GM18520 (cell line): ENCODE measurements at regions not wholly inside any gene's neighbourhood (a gene's known extent, or its start where the extent isn't known, plus 50 kb on each side); places are given as distances from the start of the nearest gene placed in this dataset.
"Not testable (repeated sequence)": the region's sequence is repeated elsewhere in the genome, so short reads cannot be mapped to it uniquely, and the experiment has no call there.

ENCODE experiments used
- ATAC-seq: cut with Tn5 transposase; IDR thresholded peaks from one replicate; pipeline ENCODE4 v1.9.1; 2021; ENCODE audit not compliant: unreplicated experiment

DNA sequence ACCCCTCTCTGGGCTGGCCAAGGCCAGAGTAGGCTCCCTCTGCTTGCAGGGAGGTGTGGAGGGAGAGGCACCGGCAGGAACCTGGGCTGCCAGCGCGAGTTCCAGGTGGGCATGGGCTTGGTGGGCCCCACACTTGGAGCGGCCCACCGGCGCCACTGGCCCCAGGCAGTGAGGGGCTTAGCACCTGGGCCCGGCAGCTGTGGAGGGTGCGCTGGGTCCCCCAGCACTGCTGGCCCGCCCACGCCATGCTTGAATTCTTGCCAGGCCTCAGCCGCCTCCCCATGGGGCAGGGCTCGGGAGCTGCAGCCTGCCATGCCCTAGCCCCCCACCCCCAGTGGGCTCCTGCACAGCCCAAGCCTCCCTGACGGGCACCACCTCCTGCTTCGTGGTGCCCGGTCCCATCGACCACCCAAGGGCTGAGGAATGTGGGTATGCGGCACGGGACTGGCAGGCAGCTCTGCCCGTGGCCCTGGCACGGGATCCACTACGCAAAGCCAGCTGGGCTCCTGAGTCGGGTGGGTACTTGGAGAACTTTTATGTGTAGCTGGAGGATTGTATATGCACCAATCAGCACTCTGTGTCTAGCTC, 1648.0 kb downstream of the OLFM4 start:
- no peak for ATAC-seq

DNA sequence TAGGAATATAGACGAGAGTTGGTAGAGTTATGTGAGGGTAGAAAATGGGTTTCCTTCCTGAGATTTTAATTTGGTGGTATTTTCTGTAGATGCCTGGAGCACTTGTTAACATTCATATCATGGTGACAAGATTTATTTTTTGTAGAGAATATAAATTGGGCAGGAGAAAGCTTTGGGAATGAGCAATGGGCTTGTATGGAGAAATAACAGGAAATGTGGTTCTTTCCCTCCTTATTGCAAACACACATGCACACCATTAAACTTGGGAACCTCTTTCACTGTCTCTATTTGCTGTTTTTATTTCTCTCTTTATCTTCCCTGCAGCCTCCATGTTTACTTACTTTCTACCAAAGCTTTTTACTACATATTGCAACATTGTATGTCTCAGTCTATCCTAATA, 1653.6 kb downstream of the OLFM4 start:
- ATAC-seq = no peak

DNA sequence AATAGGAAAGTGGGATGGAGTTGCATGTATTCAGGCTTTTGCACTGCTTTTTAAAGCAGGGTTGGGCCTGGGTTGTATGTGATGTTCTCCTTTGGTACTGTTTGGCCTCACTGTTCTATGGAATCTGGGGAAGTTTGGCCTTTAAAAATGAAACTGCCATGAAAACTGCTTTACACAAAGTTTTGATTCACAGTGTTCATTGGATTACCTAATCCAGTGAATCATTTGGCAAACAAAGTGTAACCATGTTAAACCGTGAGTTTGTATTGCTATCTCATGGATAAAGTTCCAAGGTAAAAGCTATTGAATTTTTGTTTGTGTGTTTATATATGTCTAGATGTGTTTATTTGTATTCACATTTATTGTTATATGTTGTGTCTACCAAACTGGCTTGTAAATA, 1658.6 kb downstream of the OLFM4 start:
- no peak for ATAC-seq

DNA sequence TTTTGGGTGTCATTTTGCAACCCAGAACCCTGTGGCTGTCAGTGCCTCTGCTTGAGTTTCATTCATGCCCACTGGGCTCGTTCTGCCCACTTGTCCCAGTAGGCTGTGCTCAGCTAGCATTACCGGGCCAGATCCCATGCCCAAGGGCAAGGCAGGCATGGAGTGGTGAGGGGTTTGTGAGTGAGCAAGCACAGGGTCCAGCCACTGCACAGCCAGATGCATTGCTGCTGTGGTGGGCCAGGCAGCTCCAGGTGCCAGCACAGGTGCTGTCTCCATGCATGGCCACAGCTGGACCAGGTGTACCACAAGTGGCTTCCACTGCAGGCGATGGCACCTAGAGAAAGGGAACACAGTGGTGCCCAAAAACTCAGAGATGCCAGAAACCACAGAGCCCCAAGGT, 1671.2 kb downstream of the OLFM4 start:
- ATAC-seq = no peak

DNA sequence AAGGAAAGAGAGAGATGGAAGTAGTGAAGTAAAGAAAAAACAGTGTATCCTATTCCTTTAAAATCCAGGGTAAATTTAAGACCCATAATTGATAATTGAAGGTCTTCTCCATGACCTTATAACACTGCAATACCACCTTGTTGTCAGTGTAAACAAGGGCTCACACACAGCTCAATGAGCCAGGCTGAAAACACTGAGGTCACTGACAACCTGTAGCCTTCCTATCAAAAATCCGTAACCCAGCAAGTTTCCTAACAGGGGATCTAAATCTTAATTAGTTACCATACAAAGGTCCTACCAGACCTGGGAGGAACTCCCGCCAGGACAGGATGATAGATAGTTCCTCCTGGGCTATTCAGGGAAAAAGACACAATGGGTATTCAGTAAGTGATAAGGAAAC, 1677.1 kb downstream of the OLFM4 start:
- no peak for ATAC-seq

DNA sequence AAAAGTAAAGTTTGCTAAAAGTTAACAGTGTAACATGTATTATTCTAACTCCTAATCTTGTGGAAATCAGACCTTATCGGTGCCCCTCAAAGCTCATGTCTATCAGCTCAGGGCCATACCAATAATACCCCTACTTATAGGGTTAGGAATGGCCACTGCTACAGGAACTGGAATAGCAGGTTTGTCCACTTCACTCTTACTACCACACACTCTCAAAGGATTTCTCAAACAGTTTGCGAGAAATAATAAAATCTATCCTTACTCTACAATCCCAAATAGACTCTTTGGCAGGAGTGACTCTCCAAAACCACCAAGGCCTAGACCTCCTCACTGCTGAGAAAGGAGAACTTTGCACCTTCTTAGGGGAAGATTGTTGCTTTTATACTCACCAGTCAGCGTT, 1677.7 kb downstream of the OLFM4 start:
- no peak for ATAC-seq

DNA sequence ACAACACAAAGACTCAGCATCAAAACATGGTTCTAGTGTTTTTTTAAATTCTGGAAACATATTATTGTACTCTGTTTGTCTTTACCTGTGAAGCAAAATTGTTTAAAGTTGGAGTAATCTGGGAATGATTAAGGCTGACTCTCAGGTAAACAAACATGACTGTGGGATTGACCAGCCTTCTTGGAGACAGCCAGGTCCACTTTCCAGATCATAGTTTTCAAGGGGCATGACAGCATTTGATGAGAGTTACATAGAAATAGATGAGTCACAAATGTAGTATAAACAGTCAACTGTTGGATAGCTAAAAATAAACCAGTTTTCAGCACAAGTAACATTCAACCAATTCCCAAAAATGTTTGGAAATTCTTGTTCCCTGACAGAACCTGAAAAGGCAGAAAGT, 1680.9 kb downstream of the OLFM4 start:
- ATAC-seq = no peak

DNA sequence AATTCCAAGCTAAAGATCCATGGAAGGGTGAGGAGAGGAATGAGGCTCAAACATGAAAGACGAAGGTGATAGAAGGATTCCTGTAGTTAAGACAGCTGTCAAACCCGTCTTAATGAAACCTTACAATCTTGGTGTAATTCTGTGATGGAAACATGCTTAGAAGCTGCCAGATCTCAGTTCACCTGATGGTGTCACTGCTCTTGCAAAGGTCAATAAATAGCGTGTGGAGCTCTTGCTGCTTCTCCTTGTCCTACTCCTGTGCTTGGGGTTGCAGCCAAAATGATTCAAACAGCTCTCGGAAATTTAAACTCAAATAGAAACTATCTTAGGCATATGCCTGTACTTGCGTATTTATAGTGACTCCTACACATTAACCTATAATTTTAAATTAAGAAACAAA, 1705.0 kb downstream of the OLFM4 start:
- ATAC-seq = no peak

DNA sequence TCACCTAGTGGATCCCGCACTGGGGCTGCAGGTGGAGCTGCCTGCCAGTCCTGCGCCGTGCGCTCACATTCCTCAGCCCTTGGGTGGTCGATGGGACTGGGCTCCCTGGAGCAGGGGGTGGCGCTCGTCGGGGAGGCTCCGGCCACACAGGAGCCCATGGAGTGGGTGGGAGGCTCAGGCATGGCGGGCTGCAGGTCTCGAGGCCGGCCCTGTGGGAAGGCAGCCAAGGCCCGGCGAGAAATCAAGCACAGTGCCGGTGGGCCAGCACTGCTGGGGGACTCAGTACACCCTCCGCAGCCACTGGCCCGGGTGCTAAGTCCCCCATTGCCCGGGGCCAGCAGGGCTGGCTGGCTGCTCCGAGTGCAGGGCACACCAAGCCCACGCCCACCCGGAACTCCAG, 1708.6 kb downstream of the OLFM4 start:
- not testable (repeated sequence) for ATAC-seq

DNA sequence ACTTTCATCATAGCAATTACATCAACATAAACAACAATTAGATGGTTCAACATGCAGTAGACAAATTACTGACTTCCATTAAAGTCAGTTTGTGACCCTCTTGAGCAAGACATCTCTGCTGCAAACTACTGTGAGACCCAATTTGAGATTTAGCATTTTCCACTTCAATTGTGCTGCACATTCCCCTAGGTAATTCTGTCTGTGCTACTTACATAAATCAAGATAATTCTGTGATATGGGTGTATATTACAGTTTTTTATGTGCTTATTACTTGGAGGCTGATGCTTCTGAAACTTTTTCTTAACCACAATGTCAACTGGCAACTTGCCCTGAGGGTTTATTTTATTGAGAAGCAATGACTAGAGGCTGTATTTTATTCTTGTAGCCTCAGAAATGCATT, 1714.4 kb downstream of the OLFM4 start:
- ATAC-seq = no peak

DNA sequence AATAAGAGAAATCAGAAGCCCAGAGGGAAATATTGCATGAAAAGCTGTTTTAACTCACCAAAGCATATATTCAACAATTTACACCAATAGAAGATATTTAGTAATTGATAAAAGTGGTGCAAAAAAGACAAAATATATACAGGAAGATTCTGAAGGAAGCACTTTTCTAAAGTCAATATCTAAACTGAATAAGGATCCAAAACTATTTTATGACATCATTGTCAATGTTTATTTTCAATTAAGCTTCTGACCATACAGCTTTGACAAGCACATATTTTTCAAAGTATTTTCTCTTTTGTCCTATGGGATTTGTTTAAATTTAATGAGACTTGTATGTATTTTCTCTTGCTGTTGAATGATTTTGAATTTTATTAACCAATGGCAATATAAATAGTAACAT, 1716.1 kb downstream of the OLFM4 start:
- no peak for ATAC-seq

DNA sequence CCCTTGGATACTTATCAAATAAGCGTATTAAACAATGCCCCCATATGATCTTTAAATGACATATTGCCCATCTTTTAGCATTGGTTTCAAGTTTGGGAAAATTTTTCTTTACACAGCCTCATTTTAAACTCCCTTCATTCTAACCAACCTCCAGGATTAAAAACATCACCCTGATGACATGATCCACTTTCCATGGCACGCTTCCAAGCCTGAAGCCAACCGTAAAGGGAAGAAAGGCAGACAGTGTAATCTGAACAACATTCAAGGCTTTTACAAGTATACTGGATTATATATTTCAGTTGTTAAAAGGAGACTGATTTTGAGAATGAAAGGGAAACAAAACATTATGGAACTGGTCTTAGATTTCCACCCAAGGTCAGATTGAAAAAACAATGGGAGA, 1721.9 kb downstream of the OLFM4 start:
- no peak for ATAC-seq

DNA sequence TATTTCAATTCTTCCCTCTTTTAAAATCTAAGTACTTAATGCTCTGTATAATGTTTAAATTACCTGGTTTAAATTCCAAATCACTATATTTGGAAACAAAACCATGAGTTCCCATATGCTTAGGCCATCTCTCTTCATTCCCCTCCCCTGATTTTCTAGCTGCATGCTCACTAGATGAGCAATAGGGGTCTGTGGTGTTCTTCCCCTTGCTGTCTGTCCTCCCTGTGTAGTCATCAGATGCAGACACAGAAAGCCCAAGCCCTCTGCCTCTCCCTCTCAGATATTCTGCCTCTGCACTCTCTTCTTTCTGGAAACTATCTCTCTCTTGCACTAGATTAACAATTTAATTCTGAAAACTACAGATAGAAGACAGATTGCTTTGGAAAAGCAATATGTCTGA, 1730.2 kb downstream of the OLFM4 start:
- ATAC-seq = no peak

DNA sequence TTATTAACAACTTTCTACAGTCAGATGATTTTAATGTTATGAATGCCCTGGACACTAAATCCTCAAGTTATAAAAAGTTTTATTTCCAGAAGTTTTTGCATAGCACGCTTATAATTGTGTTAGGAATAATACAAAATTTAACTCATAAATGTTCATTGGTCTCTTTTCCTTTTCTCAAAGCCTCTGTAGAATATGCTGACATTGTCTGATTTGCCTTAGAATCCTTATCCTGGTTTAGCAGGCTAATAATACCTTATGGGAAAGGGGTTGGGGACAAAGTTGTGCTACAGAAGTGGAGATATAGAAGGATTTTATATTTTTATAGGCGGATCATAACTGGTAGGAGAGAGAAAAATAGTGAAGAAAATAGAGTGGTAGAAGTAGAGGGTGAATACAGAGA, 1739.6 kb downstream of the OLFM4 start:
- no peak for ATAC-seq

DNA sequence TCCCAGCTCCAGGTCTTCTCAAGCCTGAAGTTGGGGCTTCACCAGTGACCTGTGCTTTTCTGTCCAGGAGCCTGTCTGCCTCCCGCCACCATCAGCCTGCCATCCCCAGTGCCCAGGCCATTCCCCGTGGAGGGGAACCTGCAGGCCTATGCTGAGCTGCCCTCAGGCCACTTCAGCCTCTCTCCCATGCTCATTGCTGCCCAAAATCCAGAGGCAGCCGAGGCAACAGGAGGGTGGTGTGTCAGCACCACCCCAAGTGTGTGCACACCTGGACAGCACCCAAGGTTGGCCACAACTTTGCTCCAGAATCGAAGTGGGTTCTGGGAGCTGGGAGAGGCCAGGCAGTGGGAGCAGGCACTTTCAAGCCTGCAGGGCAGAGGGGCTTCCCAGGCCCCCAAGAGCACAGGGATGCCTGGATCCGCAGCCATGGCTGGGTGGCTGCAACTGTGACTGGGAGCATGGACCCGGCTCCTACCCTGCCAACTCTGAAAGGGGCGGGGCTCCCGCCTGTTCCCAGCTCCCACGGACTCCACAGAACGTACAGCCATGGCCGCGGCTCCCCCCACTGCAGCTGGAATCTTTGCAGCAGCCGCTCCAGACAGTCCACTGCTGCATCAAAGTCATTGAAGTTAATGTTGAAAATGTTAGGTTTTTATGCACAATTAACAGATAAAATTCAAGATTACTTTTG, 1747.0 kb downstream of the OLFM4 start:
- ATAC-seq = no peak

DNA sequence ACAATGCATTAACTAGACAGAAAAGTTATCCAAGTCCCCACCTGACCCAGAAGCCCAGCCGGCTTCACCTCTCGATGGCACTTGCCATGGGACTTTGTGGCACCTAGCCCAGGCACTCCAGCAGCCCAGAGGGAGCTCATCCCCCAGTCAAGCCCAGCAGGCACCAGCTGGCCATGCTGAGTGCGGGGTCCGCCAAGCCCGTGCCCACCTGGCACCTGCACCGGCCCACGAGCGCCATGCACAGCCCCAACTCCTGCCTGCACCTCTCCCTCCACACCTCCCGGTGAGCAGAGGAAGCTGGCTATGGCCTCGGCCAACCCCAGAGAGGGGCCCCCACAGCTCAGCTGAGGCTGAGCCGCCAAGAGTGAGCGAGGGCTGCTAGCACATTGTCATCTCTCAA, 1759.1 kb downstream of the OLFM4 start:
- ATAC-seq = no peak

DNA sequence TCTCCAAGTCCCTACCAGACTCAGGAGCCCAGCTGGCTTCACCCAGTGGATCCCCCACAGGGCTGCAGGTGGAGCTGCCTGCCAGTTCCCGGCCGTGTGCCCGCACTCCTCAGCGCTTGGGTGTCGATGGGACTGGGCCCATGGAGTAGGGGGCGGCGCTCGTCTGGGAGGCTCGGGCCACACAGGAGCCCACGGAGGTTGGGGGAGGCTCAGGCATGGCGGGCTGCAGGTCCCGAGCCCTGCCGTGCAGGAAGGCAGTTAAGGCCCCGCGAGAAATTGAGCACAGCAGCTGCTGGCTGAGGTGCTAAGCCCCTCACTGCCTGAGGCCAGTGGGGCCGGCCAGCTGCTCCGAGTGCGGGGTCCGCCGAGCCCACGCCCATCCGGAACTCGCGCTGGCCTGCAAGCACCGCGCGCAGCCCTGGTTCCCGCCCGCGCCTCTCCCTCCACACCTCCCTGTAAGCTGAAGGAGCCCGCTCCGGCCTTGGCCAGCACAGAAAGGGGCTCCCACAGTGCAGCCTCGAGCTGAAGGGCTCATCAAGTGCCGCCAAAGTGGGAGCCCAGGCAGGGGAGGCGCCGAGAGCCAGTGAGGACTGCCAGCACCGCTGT, 1771.1 kb downstream of the OLFM4 start:
- no peak for ATAC-seq

DNA sequence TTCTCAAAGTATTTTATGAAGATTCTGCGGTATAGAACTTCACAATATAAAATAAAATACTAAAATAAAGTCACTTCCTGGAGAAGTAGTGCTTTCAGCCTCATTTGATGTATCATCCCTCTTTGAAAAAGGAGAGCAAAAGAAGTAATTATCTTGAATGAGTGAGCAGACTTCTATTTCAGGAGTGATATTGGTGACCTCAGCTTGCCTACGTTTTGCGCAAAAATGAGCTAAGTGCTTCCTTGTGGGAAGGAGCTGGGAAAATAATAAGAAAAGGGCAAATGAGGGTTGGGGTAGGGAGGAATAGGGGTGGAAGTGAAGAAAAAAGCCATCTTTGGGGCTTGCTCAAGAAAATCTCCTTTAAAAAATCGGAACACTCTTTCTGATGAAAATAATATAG, 1773.6 kb downstream of the OLFM4 start:
- ATAC-seq = no peak

DNA sequence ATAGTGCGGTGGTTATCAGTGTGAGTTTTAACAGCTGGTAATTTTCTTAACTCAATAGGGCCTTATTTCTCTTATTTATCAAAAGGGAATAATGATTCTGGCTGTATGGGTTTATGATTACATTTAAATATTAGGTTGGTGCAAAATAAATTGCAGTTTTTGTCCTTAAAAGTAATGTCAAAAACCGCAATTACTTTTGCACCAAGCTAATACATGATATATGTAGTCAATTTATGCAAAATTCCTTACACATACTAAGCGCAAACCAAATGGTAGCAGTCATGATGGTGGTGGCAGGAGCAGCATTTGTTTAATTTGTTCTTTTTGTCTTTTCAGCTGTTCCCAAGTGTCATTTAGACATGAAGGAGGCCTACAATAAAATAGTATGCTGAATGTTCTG, 1777.1 kb downstream of the OLFM4 start:
- ATAC-seq = no peak

DNA sequence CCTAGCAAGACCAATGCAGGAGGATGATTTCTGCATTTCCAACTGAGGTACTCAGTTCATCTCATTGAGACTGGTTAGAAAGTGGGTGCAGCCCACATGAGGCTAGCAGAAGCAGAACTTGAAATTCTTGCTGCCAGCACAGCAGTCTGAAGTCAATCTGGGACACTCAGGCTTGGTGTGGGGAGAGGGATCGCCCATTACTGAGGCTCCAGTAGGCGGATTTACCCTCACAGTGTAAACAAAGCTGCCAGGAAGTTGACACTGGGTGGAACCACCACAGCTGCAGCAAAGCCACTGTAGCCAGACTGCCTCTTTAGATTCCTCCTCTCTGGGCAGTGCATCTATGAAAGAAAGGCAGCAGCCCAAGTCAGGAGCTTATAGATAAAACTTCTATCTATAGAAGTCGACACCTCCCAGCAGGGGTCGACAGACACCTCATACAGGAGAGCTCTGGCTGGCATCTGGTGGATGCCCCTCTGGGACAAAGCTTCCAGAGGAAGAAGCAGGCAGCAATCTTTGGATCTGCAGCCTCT, 1793.4 kb downstream of the OLFM4 start:
- ATAC-seq = not testable (repeated sequence)

DNA sequence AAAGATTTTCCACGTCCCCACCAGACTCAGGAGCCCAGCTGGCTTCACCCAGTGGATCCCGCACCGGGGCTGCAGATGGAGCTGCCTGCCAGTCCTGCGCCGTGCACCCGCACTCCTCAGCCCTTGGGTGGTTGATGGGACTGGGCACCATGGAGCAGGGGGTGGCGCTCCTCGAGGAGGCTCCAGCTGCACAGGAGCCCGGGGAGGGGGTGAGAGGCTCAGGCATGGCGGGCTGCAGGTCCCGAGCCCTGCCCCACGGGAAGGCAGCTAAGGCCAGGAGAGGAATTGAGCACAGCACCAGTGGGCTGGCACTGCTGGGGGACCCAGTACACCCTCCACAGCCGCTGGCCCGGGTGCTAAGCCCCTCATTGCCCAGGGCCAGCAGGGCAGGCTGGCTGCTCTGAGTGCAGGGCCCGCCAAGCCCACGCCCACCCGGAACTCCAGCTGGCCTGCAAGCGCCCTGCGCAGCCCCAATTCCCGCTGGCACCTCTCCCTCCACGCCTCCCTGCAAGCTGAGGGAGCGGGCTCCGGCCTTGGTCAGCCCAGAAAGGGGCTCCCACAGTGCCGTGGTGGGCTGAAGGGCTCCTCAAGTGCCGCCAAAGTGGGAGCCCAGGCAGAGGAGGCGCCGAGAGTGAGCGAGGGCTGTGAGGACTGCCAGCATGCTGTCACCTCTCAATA, 1800.9 kb downstream of the OLFM4 start:
- ATAC-seq = not testable (repeated sequence)

DNA sequence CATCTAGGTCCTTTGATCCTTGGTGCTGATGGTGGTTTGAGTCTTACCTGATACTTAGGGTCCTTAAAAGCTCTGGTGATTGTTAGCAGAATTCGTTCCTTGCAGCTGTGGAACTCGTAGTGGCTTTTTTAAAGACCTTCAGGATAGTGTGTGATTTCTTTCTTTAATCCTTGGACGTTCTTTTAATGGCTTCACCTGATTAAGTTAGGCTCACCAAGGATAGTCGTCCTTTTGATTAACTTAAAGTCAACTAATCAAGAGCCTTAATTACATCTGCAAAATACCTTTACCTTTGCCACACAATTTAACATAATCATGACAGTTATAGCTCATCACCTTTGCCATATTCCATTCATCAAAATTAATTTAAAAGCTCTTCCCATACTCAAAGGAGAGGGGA, 1807.7 kb downstream of the OLFM4 start:
- ATAC-seq = no peak
